SK-N-SH treated with all-trans-retinoic acid at 6 μM for 48 hours (cell line): ENCODE measurements at regions not wholly inside any gene's neighbourhood (a gene's known extent, or its start where the extent isn't known, plus 50 kb on each side); places are given as distances from the start of the nearest gene placed in this dataset.

ENCODE experiments used
- ATAC-seq: fragments of 200-7000 bp; cut with Tn5 transposase; 3 replicates; pipeline ENCODE4 v1.9.1; 2020; ENCODE audit warnings: mild to moderate bottlenecking, moderate library complexity
- ARNTL ChIP-seq: fragments of 450-650 bp; formaldehyde crosslinking; IDR thresholded peaks from 2 replicates; pipeline ENCODE4 v1.5.0; 2020; ENCODE audit warnings: low read depth, mild to moderate bottlenecking, moderate library complexity, borderline replicate concordance
- BACH2 ChIP-seq: fragments of 250-450 bp; sonication (Bioruptor Pico); IDR thresholded peaks from 2 replicates; pipeline ENCODE4 v1.9.0; 2021; ENCODE audit warnings: mild to moderate bottlenecking, borderline replicate concordance
- CSDC2 ChIP-seq: fragments of 250-450 bp; sonication (Bioruptor Pico); IDR thresholded peaks from 2 replicates; pipeline ENCODE4 v1.5.0; 2020; ENCODE audit warnings: mild to moderate bottlenecking, moderate library complexity
- ESRRG ChIP-seq: fragments of 250-450 bp; sonication (Bioruptor Pico); IDR thresholded peaks from 2 replicates; pipeline ENCODE4 v1.6.1; 2021; ENCODE audit warnings: mild to moderate bottlenecking
- GLIS3 ChIP-seq: fragments of 250-450 bp; sonication (Bioruptor Pico); IDR thresholded peaks from 2 replicates; pipeline ENCODE4 v1.5.0; 2020; ENCODE audit warnings: mild to moderate bottlenecking, moderate library complexity
- ISL1 ChIP-seq: fragments of 250-450 bp; sonication (Bioruptor Pico); IDR thresholded peaks from 2 replicates; pipeline ENCODE4 v2.1.2; 2022; ENCODE audit warnings: mild to moderate bottlenecking, moderate library complexity
- OSR1 ChIP-seq: fragments of 250-450 bp; sonication (Bioruptor Pico); IDR thresholded peaks from 2 replicates; pipeline ENCODE4 v1.8.0; 2022; ENCODE audit warnings: moderate library complexity, mild to moderate bottlenecking, inconsistent platforms
- PPARA ChIP-seq: fragments of 250-450 bp; sonication (Bioruptor Pico); IDR thresholded peaks from 2 replicates; pipeline ENCODE4 v1.5.0; 2020; ENCODE audit warnings: mild to moderate bottlenecking, borderline replicate concordance
- RARB ChIP-seq: fragments of 250-450 bp; sonication (Bioruptor Pico); IDR thresholded peaks from 2 replicates; pipeline ENCODE4 v1.8.0; 2021; ENCODE audit warnings: mild to moderate bottlenecking, moderate library complexity
- SNAI2 ChIP-seq: fragments of 250-450 bp; sonication (Bioruptor Pico); IDR thresholded peaks from 2 replicates; pipeline ENCODE4 v1.5.0; 2020; ENCODE audit warnings: mild to moderate bottlenecking, moderate library complexity
- TCF4 ChIP-seq: fragments of 250-450 bp; sonication (Bioruptor Pico); IDR thresholded peaks from 2 replicates; pipeline ENCODE4 v1.8.0; 2021; ENCODE audit warnings: mild to moderate bottlenecking, moderate library complexity, borderline replicate concordance
- TOX ChIP-seq: fragments of 250-450 bp; sonication (Bioruptor Pico); IDR thresholded peaks from 2 replicates; pipeline ENCODE4 v1.8.0; 2021; ENCODE audit warnings: mild to moderate bottlenecking, moderate library complexity, borderline replicate concordance
- ZC3H10 ChIP-seq: fragments of 250-450 bp; sonication (Bioruptor Pico); IDR thresholded peaks from 2 replicates; pipeline ENCODE4 v1.5.1; 2021; ENCODE audit warnings: mild to moderate bottlenecking, moderate library complexity
- ZFP3 ChIP-seq: fragments of 250-450 bp; sonication (Bioruptor Pico); IDR thresholded peaks from 2 replicates; pipeline ENCODE4 v1.5.0; 2020; ENCODE audit warnings: mild to moderate bottlenecking, moderate library complexity
- ZFP30 ChIP-seq: fragments of 450-650 bp; formaldehyde crosslinking; IDR thresholded peaks from 2 replicates; pipeline ENCODE4 v1.5.0; 2022; ENCODE audit warnings: mild to moderate bottlenecking, moderate library complexity
- ZNF565 ChIP-seq: fragments of 450-650 bp; formaldehyde crosslinking; conservative IDR thresholded peaks from 2 replicates; pipeline ENCODE4 v1.5.0; 2020; ENCODE audit warnings: low read depth, mild to moderate bottlenecking, moderate library complexity
- ZNF70 ChIP-seq: fragments of 450-650 bp; formaldehyde crosslinking; IDR thresholded peaks from 2 replicates; pipeline ENCODE4 v1.5.0; 2020; ENCODE audit warnings: mild to moderate bottlenecking, moderate library complexity
- ZNF8 ChIP-seq: fragments of 450-650 bp; formaldehyde crosslinking; IDR thresholded peaks from 2 replicates; pipeline ENCODE4 v1.5.0; 2020; ENCODE audit warnings: mild to moderate bottlenecking, moderate library complexity
- TF ChIP-seq, protein P1 (sequence below): fragments of 250-450 bp; sonication (Bioruptor Pico); IDR thresholded peaks from 2 replicates; pipeline ENCODE4 v1.5.0; 2020; ENCODE audit warnings: mild to moderate bottlenecking, moderate library complexity
- TF ChIP-seq, protein P2 (sequence below): fragments of 250-450 bp; sonication (Bioruptor Pico); IDR thresholded peaks from 2 replicates; pipeline ENCODE4 v1.8.0; 2020; ENCODE audit warnings: mild to moderate bottlenecking, moderate library complexity, borderline replicate concordance
- TF ChIP-seq, protein P3 (sequence below): fragments of 250-450 bp; sonication (Bioruptor Pico); IDR thresholded peaks from 2 replicates; pipeline ENCODE4 v1.5.1; 2020; ENCODE audit warnings: low read depth, mild to moderate bottlenecking, moderate library complexity
- TF ChIP-seq, protein P4 (sequence below): fragments of 250-450 bp; sonication (Bioruptor Pico); IDR thresholded peaks from 2 replicates; pipeline ENCODE4 v1.8.0; 2021; ENCODE audit warnings: low read depth, mild to moderate bottlenecking, moderate library complexity, borderline replicate concordance

DNA sequence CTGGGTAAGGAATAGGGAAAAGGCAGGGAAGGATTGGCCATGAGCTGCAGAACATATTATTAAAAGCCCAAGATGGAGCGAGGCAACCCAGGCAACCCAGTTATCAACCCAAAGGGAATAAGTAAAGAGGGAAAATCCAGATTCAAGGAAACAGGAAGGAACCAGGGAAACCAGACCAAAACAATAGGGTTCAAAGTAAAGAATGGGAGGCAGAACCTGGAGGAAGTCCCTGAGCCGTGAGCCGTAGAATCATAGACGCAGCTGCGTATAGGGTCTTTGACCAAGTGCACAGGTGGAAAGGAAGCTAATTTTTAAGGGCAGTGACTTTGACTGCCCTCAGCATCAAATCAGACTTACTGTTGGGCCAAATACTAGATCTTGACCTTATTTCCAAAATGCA, 98.5 kb upstream of the SRD5A3 start:
- ATAC-seq, result no peak
- TF ChIP-seq, protein P1, sequence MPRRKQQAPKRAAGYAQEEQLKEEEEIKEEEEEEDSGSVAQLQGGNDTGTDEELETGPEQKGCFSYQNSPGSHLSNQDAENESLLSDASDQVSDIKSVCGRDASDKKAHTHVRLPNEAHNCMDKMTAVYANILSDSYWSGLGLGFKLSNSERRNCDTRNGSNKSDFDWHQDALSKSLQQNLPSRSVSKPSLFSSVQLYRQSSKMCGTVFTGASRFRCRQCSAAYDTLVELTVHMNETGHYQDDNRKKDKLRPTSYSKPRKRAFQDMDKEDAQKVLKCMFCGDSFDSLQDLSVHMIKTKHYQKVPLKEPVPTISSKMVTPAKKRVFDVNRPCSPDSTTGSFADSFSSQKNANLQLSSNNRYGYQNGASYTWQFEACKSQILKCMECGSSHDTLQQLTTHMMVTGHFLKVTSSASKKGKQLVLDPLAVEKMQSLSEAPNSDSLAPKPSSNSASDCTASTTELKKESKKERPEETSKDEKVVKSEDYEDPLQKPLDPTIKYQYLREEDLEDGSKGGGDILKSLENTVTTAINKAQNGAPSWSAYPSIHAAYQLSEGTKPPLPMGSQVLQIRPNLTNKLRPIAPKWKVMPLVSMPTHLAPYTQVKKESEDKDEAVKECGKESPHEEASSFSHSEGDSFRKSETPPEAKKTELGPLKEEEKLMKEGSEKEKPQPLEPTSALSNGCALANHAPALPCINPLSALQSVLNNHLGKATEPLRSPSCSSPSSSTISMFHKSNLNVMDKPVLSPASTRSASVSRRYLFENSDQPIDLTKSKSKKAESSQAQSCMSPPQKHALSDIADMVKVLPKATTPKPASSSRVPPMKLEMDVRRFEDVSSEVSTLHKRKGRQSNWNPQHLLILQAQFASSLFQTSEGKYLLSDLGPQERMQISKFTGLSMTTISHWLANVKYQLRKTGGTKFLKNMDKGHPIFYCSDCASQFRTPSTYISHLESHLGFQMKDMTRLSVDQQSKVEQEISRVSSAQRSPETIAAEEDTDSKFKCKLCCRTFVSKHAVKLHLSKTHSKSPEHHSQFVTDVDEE (CRISPR knock-in tag), result no peak
- TF ChIP-seq OSR1, result no peak
- TF ChIP-seq CSDC2, result no peak
- no peak for TF ChIP-seq TOX (CRISPR knock-in tag)
- no peak for TF ChIP-seq RARB (CRISPR knock-in tag)
- TF ChIP-seq, protein P2, sequence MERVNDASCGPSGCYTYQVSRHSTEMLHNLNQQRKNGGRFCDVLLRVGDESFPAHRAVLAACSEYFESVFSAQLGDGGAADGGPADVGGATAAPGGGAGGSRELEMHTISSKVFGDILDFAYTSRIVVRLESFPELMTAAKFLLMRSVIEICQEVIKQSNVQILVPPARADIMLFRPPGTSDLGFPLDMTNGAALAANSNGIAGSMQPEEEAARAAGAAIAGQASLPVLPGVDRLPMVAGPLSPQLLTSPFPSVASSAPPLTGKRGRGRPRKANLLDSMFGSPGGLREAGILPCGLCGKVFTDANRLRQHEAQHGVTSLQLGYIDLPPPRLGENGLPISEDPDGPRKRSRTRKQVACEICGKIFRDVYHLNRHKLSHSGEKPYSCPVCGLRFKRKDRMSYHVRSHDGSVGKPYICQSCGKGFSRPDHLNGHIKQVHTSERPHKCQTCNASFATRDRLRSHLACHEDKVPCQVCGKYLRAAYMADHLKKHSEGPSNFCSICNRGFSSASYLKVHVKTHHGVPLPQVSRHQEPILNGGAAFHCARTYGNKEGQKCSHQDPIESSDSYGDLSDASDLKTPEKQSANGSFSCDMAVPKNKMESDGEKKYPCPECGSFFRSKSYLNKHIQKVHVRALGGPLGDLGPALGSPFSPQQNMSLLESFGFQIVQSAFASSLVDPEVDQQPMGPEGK (CRISPR knock-in tag), result no peak
- no peak for TF ChIP-seq PPARA (CRISPR knock-in tag)
- TF ChIP-seq ZFP3 (CRISPR knock-in tag), result no peak

DNA sequence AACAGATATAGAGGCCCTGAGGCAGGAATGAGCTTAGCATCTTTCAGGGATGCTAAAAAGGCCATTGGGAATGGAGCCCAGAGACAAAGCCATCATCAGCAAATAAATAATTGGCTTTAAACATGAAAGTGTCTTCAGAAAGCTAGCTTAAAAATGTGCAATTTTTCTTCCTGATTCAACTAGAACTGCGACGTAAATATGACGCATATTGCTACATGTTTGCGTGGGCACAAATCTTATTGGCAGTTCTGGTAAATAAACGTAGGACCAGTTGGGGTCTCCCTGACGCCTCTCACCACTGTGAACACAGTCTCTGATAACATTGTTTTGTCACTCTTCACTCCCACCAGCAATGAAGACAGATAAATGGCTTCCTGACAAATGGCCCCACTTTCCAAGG, 97.3 kb upstream of the SRD5A3 start:
- ATAC-seq, result no peak
- TF ChIP-seq ZNF565 (CRISPR knock-in tag), result no peak
- no peak for TF ChIP-seq TOX (CRISPR knock-in tag)
- TF ChIP-seq ZFP30 (CRISPR knock-in tag), result no peak
- TF ChIP-seq ISL1, result no peak
- no peak for TF ChIP-seq OSR1
- TF ChIP-seq RARB (CRISPR knock-in tag), result no peak
- TF ChIP-seq ZFP3 (CRISPR knock-in tag), result no peak
- no peak for TF ChIP-seq ZNF70 (CRISPR knock-in tag)
- TF ChIP-seq TCF4 (CRISPR knock-in tag), result no peak
- TF ChIP-seq ARNTL (CRISPR knock-in tag), result no peak

DNA sequence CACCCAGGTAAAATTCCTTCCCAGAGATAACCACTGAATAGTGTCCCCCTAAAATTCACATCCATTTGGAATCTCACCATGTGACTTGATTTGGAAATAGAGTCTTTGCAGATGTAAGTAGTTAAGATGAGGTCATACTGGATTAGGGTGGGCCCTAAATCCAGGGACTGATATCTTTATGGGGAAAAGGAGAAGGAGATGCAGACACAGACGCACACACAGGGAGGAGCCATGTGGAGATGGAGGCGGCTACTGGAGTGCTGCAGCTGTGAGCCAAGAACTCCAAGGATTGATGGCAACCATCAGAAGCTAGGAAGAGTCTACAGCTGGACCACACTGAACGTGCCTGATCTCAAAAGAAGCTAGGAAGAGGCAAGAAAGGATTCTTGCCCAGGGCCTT, 96.6 kb upstream of the SRD5A3 start:
- no peak for ATAC-seq
- no peak for TF ChIP-seq OSR1
- TF ChIP-seq ZFP3 (CRISPR knock-in tag), result no peak
- no peak for TF ChIP-seq BACH2 (CRISPR knock-in tag)
- TF ChIP-seq ZNF8 (CRISPR knock-in tag), result no peak
- TF ChIP-seq TOX (CRISPR knock-in tag), result no peak
- no peak for TF ChIP-seq ARNTL (CRISPR knock-in tag)
- no peak for TF ChIP-seq SNAI2 (CRISPR knock-in tag)
- no peak for TF ChIP-seq ZNF565 (CRISPR knock-in tag)
- TF ChIP-seq, protein P3, sequence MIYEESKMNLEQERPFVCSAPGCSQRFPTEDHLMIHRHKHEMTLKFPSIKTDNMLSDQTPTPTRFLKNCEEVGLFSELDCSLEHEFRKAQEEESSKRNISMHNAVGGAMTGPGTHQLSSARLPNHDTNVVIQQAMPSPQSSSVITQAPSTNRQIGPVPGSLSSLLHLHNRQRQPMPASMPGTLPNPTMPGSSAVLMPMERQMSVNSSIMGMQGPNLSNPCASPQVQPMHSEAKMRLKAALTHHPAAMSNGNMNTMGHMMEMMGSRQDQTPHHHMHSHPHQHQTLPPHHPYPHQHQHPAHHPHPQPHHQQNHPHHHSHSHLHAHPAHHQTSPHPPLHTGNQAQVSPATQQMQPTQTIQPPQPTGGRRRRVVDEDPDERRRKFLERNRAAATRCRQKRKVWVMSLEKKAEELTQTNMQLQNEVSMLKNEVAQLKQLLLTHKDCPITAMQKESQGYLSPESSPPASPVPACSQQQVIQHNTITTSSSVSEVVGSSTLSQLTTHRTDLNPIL (CRISPR knock-in tag), result no peak
- no peak for TF ChIP-seq ZC3H10 (CRISPR knock-in tag)
- TF ChIP-seq CSDC2, result no peak
- TF ChIP-seq, protein P2 (CRISPR knock-in tag), result no peak
- TF ChIP-seq ZNF70 (CRISPR knock-in tag), result no peak
- no peak for TF ChIP-seq TCF4 (CRISPR knock-in tag)
- TF ChIP-seq, protein P1 (CRISPR knock-in tag), result no peak
- no peak for TF ChIP-seq ESRRG
- TF ChIP-seq GLIS3 (CRISPR knock-in tag), result no peak
- TF ChIP-seq, protein P4, sequence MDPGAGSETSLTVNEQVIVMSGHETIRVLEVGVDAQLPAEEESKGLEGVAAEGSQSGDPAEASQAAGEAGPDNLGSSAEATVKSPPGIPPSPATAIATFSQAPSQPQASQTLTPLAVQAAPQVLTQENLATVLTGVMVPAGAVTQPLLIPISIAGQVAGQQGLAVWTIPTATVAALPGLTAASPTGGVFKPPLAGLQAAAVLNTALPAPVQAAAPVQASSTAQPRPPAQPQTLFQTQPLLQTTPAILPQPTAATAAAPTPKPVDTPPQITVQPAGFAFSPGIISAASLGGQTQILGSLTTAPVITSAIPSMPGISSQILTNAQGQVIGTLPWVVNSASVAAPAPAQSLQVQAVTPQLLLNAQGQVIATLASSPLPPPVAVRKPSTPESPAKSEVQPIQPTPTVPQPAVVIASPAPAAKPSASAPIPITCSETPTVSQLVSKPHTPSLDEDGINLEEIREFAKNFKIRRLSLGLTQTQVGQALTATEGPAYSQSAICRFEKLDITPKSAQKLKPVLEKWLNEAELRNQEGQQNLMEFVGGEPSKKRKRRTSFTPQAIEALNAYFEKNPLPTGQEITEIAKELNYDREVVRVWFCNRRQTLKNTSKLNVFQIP (CRISPR knock-in tag), result no peak
- no peak for TF ChIP-seq ZFP30 (CRISPR knock-in tag)
- TF ChIP-seq RARB (CRISPR knock-in tag), result no peak
